Tibial nerve (tissue), 4 donors: ENCODE measurements at regions not wholly inside any gene's neighbourhood (a gene's known extent, or its start where the extent isn't known, plus 50 kb on each side); places are given as distances from the start of the nearest gene placed in this dataset.

Experiments
- DNase-seq, 2 donors: peaks; one replicate each; pipeline ENCODE4 v3.0.0-alpha.2; 2019; ENCODE audit warnings: low spot score in 2 of 2
- H3K27ac ChIP-seq, 4 donors: fragments of 200-600 bp; sonication (generic) in 3 of 4; one replicate each; pipeline ENCODE4 v1.5.1; 2017 to 2019; ENCODE audit warnings: mild to moderate bottlenecking in 1 of 4
- H3K27me3 ChIP-seq, 2 donors: fragments of 200-600 bp; sonication (generic) in 1 of 2; one replicate each; pipeline versions ENCODE4 v1.5.1 to v1.6.0; 2017 to 2019
- H3K36me3 ChIP-seq, 3 donors: fragments of 200-600 bp; sonication (generic); one replicate each; pipeline ENCODE4 v1.5.1; 2018 to 2019
- H3K4me1 ChIP-seq, 4 donors: fragments of 200-600 bp; sonication (generic) in 3 of 4; one replicate each; pipeline ENCODE4 v1.5.1; 2017 to 2019
- H3K4me3 ChIP-seq, 4 donors: fragments of 200-600 bp; sonication (generic) in 3 of 4; one replicate each; pipeline ENCODE4 v1.5.1; 2017 to 2019; ENCODE audit warnings: mild to moderate bottlenecking in 1 of 4, moderate library complexity in 1 of 4
- H3K9me3 ChIP-seq, 4 donors: fragments of 200-600 bp; sonication (generic) in 3 of 4; one replicate each; pipeline ENCODE4 v1.5.1; 2017 to 2019
- CTCF ChIP-seq, 5 experiments: fragments of 200-600 bp in 3 of 5; fragments of 450-650 bp in 2 of 5; sonication (generic) in 3 of 5; IDR thresholded peaks; one replicate each; pipeline ENCODE4 v1.5.1; 2016 to 2019; ENCODE audit warnings: antibody characterized with exemption in 5 of 5, mild to moderate bottlenecking in 3 of 5, moderate library complexity in 2 of 5
- EP300 ChIP-seq, 2 donors: sonication (generic); formaldehyde crosslinking; IDR thresholded peaks; one replicate each; pipeline ENCODE4 v1.6.1; 2017; ENCODE audit warnings: antibody characterized with exemption in 2 of 2, mild to moderate bottlenecking in 1 of 2
- POLR2A ChIP-seq, 2 donors: fragments of 450-650 bp; IDR thresholded peaks; one replicate each; pipeline ENCODE4 v1.6.1; 2017; ENCODE audit warnings: antibody characterized with exemption in 2 of 2, mild to moderate bottlenecking in 2 of 2, moderate library complexity in 2 of 2
- WGBS, 2 donors: methylation state at CpG; one replicate each; pipeline ENCODE4 v1.1.5; 2018; 5-methylcytosine and 5-hydroxymethylcytosine counted together

DNA sequence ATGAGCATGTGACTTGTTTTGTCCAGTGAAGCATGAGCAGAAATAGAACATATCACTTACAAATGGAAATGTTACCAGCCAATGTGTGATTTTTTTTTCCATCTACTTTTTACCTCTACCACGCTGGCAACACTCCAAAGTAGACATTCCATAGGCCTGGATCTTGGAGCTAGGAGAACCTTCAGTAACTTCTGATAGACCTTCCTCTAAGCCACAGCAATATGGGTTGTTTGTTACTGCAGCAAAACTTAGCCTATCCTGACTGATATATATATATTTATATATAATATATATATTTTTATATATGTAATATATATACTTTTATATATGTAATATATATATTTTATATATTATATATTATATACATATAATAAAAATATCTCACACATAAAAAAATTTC, 284.4 kb upstream of the XYLT1 start:
- TF ChIP-seq CTCF (IDR thresholded peaks at IDR 0.05) (no peak), EP300 (IDR thresholded peaks at IDR 0.05) (no peak), POLR2A (IDR thresholded peaks at IDR 0.05) (no peak)

DNA sequence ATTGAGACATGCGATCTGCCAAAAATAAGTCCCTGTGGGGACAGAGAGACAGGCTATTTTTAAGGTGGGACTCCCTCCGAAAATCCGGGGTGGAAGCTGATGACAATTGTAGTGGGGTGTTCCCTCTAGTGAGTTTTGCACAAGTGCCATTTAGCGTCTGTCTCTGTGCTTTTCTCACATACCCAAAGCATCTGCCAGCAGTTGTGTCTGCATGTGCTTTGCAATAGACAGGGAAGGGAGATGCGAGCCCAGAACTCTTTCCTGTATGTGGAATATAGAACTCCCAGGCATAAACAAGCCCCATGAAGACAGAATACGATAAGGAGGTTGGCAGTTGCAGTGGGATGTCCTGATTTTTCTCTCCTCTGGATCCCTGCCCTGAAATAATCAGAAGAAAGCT, 282.7 kb upstream of the XYLT1 start:
- Histone ChIP-seq H3K9me3 (peaks cover 0 to 3% (median 0%) of the 10 kb centered on the region in 4 donors), H3K27ac (no peak overlapping the region), H3K27me3 (no peaks in the 10 kb centered on the region), H3K4me1 (no peaks in the 10 kb centered on the region), H3K36me3 (no peaks in the 10 kb centered on the region), H3K4me3 (no peak overlapping the region)
- TF ChIP-seq CTCF (IDR thresholded peaks at IDR 0.05) (no peak), POLR2A (IDR thresholded peaks at IDR 0.05) (no peak), EP300 (IDR thresholded peaks at IDR 0.05) (no peak)
- DNase-seq = no peak
- 72 to 73% methylated on average over 6 of the region's 6 CpGs for WGBS, 2 donors

More for the DNA sequence above, 284.4 kb upstream of the XYLT1 start:
- Histone ChIP-seq H3K4me1 (no peaks in the 10 kb centered on the region), H3K27me3 (no peaks in the 10 kb centered on the region), H3K4me3 (no peak overlapping the region), H3K36me3 (no peaks in the 10 kb centered on the region), H3K27ac (no peak overlapping the region), H3K9me3 (no peaks in the 10 kb centered on the region)
- 79 to 96% methylated on average over 1 of the region's 1 CpG for whole genome bisulfite sequencing, 2 donors
- DNase-seq = no peak

- Histone ChIP-seq H3K27ac (no peak overlapping the region), H3K4me1 (no peaks in the 10 kb centered on the region), H3K36me3 (no peaks in the 10 kb centered on the region), H3K4me3 (no peak overlapping the region), H3K9me3 (peaks cover 0 to 3% (median 0%) of the 10 kb centered on the region in 4 donors), H3K27me3 (no peaks in the 10 kb centered on the region)
- no peak for DNase-seq
- 92 to 98% methylated on average over 1 of the region's 1 CpG for WGBS, 2 donors
- TF ChIP-seq CTCF (IDR thresholded peaks at IDR 0.05) (no peak), EP300 (IDR thresholded peaks at IDR 0.05) (no peak), POLR2A (IDR thresholded peaks at IDR 0.05) (no peak)
These were observed 278.9 kb upstream of the XYLT1 start for GRCh38 chr16:17749706-17750105.

GRCh38 chr16:17748044-17748719, 277.4 kb upstream of the XYLT1 start:
- H3K36me3 ChIP-seq = no peaks in the 10 kb centered on the region
- no peak overlapping the region for H3K27ac ChIP-seq
- no peaks in the 10 kb centered on the region for H3K4me1 ChIP-seq
- 48 to 50% methylated on average over 11 of the region's 11 CpGs for WGBS, 2 donors
- H3K27me3 ChIP-seq = no peaks in the 10 kb centered on the region
- H3K9me3 ChIP-seq = peaks cover 0 to 3% (median 0%) of the 10 kb centered on the region in 4 donors
- no peak for TF ChIP-seq EP300 (IDR thresholded peaks at IDR 0.05)
- no peak for TF ChIP-seq CTCF (IDR thresholded peaks at IDR 0.05)
- TF ChIP-seq POLR2A (IDR thresholded peaks at IDR 0.05) = no peak
- no peak overlapping the region for H3K4me3 ChIP-seq
- DNase-seq = no peak

DNA sequence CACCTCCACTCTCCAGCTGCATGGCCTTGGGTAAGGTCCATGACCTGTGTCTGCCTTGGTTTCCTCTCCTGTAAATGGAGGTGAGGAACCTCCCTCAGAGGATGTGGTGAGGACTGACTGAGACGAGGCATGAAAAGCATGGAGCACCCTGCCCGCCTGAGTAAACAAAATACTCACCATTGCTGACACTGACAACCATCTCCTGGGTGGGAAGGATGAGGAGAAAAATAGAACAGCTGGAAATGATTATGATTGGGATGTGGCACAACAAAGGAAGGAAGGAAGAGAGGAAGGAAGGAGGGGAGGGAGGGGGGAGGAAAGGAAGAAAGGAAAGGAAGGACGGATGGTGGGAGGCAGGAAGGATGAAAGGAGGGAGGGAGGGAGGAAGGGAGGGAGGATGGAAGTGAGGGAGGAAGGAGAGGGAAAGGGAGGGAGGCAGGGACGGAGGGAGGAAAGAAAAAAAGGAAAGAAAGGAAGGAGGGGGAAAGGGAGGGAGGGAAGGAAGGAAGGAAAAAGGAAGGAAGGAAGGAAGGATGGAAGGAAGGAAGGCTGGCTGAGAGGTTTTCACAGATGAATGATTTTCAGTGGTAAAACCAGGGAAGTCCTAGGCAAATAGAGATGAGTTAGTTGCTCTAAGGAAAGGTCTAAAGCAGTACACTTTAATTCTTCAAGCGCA, 276.5 kb upstream of the XYLT1 start:
- Histone ChIP-seq H3K9me3 (peaks cover 0 to 3% (median 0%) of the 10 kb centered on the region in 4 donors), H3K4me3 (no peak overlapping the region), H3K36me3 (no peaks in the 10 kb centered on the region), H3K27me3 (no peaks in the 10 kb centered on the region), H3K4me1 (no peaks in the 10 kb centered on the region), H3K27ac (no peak overlapping the region)
- WGBS, 2 donors = 41 to 59% methylated on average over 5 of the region's 5 CpGs
- DNase-seq = no peak
- TF ChIP-seq EP300 (IDR thresholded peaks at IDR 0.05) (no peak), CTCF (IDR thresholded peaks at IDR 0.05) (no peak), POLR2A (IDR thresholded peaks at IDR 0.05) (no peak)
